SJSA1 (cell line): ENCODE measurements at regions not wholly inside any gene's neighbourhood (a gene's known extent, or its start where the extent isn't known, plus 50 kb on each side); places are given as distances from the start of the nearest gene placed in this dataset.

Source experiments
- DNase-seq, 2 experiments: peaks; one replicate each; pipeline ENCODE4 v3.0.0-alpha.2; 2015 to 2020; ENCODE audit warnings: low spot score in 2 of 2, low read depth in 1 of 2
- H3K27ac ChIP-seq: fragments of 250-450 bp; sonication (Bioruptor Pico); 2 replicates; pipeline ENCODE4 v1.5.1; 2020; ENCODE audit warnings: mild to moderate bottlenecking, moderate library complexity
- H3K27me3 ChIP-seq: fragments of 250-450 bp; sonication (Bioruptor Pico); replicated peaks from 2 replicates; pipeline ENCODE4 v1.5.1; 2020; ENCODE audit warnings: mild to moderate bottlenecking, moderate library complexity
- H3K36me3 ChIP-seq: fragments of 250-450 bp; sonication (Bioruptor Pico); 2 replicates; pipeline ENCODE4 v1.5.1; 2020; ENCODE audit warnings: mild to moderate bottlenecking
- H3K4me1 ChIP-seq: fragments of 250-450 bp; sonication (Bioruptor Pico); replicated peaks from 2 replicates; pipeline ENCODE4 v1.6.1; 2021; ENCODE audit warnings: mild to moderate bottlenecking
- H3K4me3 ChIP-seq: fragments of 250-450 bp; sonication (Bioruptor Pico); 2 replicates; pipeline ENCODE4 v1.5.1; 2020; ENCODE audit warnings: mild to moderate bottlenecking
- H3K9me3 ChIP-seq: fragments of 250-450 bp; sonication (Bioruptor Pico); replicated peaks from 2 replicates; pipeline ENCODE4 v1.5.1; 2020; ENCODE audit warnings: mild to moderate bottlenecking

GRCh38 chr18:47737956-47738355 lies 192.5 kb downstream of the SMAD2 start:
- Histone ChIP-seq H3K36me3 (no peaks in the 10 kb centered on the region), H3K9me3 (no peaks in the 10 kb centered on the region)

GRCh38 chr18:47737198-47737830 lies 193.1 kb downstream of the SMAD2 start:
- peak in 1 of 2 experiments; percentile 28 for DNase-seq
- H3K36me3 ChIP-seq: no peaks in the 10 kb centered on the region
- H3K27ac ChIP-seq: no peak overlapping the region
- no peaks in the 10 kb centered on the region for H3K4me1 ChIP-seq
- H3K27me3 ChIP-seq: peaks cover 13% of the 10 kb centered on the region
- H3K9me3 ChIP-seq: no peaks in the 10 kb centered on the region
- no peak overlapping the region for H3K4me3 ChIP-seq

More at GRCh38 chr18:47737956-47738355, 192.5 kb downstream of the SMAD2 start:
- peaks cover 13% of the 10 kb centered on the region for H3K27me3 ChIP-seq
- H3K4me1 ChIP-seq: no peaks in the 10 kb centered on the region
- peak in 1 of 2 experiments; percentile 22 for DNase-seq
- H3K4me3 ChIP-seq: no peak overlapping the region
- H3K27ac ChIP-seq: no peak overlapping the region

GRCh38 chr18:47736376-47737140 lies 193.9 kb downstream of the SMAD2 start:
- Histone ChIP-seq H3K4me3 (no peak overlapping the region), H3K36me3 (no peaks in the 10 kb centered on the region), H3K4me1 (no peaks in the 10 kb centered on the region), H3K9me3 (no peaks in the 10 kb centered on the region), H3K27ac (no peak overlapping the region), H3K27me3 (peaks cover 13% of the 10 kb centered on the region)
- DNase-seq: peak in 1 of 2 experiments; percentile 15

DNA sequence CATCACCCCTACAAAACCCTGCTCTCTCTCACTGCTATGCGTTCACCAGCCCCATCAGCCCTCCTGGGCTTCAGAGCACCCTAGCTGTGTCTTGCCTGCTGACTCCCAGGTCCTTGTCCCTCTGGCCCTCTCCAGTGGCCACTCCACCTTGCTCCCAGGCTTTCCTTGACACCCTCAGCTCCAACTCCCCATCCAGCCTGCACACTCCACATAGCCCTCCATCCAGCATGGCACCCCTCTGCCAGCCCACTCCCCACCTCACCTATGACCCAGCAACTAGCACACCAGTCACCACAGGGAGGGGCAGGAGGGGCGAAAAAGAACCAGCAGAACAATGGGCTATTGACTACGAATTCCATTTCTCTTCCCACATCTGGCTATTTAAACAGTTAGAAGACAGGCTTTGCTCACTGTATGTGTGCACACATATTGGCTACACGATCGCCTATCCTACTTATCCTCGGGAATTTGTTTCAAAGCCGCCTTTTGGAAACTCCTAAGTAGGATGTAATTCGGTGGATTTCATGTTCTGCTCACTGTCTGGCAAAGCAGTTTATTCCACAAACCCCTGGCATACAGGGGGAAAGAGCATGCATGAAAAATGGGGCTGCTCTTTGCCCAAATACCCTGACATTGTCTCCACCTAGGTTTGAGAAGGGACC lies 195.3 kb downstream of the SMAD2 start:
- Histone ChIP-seq H3K36me3 (no peaks in the 10 kb centered on the region), H3K9me3 (no peaks in the 10 kb centered on the region), H3K27ac (no peak overlapping the region), H3K27me3 (peaks cover 13% of the 10 kb centered on the region), H3K4me1 (no peaks in the 10 kb centered on the region), H3K4me3 (no peak overlapping the region)
- DNase-seq: no peak

GRCh38 chr18:47731276-47731675 lies 199.2 kb downstream of the SMAD2 start:
- H3K27ac ChIP-seq: no peak overlapping the region
- H3K4me1 ChIP-seq: no peaks in the 10 kb centered on the region
- no peaks in the 10 kb centered on the region for H3K9me3 ChIP-seq
- no peaks in the 10 kb centered on the region for H3K36me3 ChIP-seq
- no peak for DNase-seq
- no peak overlapping the region for H3K4me3 ChIP-seq
- H3K27me3 ChIP-seq: peaks cover 8% of the 10 kb centered on the region

DNA sequence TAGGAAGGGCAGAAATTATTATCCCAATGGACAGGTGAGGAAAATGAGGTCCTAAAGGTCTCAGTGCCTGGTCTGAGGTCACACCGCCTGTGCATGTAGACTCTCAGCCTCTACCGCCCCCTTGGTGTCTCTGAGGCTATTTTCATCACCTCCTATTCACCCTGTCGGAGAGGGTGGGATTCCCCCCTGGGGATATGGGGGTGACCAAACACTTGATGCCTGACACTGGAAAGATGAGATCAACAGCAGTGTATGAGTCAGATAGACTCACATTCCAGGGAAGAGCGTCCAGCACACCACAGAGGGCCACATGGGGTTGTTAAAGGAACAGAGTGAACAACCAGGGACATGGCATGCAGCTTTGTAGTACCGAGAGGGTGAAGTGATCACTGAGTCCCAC lies 199.7 kb downstream of the SMAD2 start:
- H3K36me3 ChIP-seq: no peaks in the 10 kb centered on the region
- no peak overlapping the region for H3K4me3 ChIP-seq
- H3K9me3 ChIP-seq: no peaks in the 10 kb centered on the region
- peak in 1 of 2 experiments; percentile 4 for DNase-seq
- H3K4me1 ChIP-seq: no peaks in the 10 kb centered on the region
- H3K27me3 ChIP-seq: peaks cover 7% of the 10 kb centered on the region
- H3K27ac ChIP-seq: no peak overlapping the region

GRCh38 chr18:47729356-47729755 lies 201.1 kb downstream of the SMAD2 start:
- Histone ChIP-seq H3K4me3 (no peak overlapping the region), H3K27ac (no peak overlapping the region), H3K9me3 (no peaks in the 10 kb centered on the region), H3K4me1 (no peaks in the 10 kb centered on the region), H3K36me3 (no peaks in the 10 kb centered on the region), H3K27me3 (no peaks in the 10 kb centered on the region)
- DNase-seq: no peak

GRCh38 chr18:47728921-47729320 lies 201.5 kb downstream of the SMAD2 start:
- H3K9me3 ChIP-seq: no peaks in the 10 kb centered on the region
- no peaks in the 10 kb centered on the region for H3K4me1 ChIP-seq
- no peak for DNase-seq
- H3K4me3 ChIP-seq: no peak overlapping the region
- H3K27me3 ChIP-seq: no peaks in the 10 kb centered on the region
- no peak overlapping the region for H3K27ac ChIP-seq
- H3K36me3 ChIP-seq: no peaks in the 10 kb centered on the region

DNA sequence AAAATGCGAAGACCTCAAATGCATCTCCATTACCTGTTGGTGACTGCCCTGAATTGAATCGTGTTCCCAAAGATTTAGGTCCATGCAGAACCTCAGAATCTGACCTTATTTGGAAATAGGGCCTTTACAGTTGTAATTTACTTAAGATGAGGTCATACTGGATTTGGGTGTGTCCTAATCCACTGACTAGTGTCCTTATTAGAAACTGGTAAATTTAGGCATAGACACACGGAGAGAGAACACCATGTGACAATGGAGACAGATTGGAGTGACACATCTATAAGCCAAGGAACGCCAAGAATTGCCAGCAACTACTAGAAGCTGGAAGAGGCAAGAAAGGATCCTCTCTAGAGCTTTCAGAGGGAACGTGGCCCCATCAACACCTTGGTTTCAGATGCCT lies 203.1 kb downstream of the SMAD2 start:
- H3K4me3 ChIP-seq: no peak overlapping the region
- H3K27ac ChIP-seq: no peak overlapping the region
- no peaks in the 10 kb centered on the region for H3K9me3 ChIP-seq
- no peak for DNase-seq
- H3K27me3 ChIP-seq: no peaks in the 10 kb centered on the region
- no peaks in the 10 kb centered on the region for H3K36me3 ChIP-seq
- no peaks in the 10 kb centered on the region for H3K4me1 ChIP-seq

- no peak for DNase-seq
- no peak overlapping the region for H3K4me3 ChIP-seq
- H3K27ac ChIP-seq: no peak overlapping the region
- H3K9me3 ChIP-seq: no peaks in the 10 kb centered on the region
- no peaks in the 10 kb centered on the region for H3K36me3 ChIP-seq
- H3K27me3 ChIP-seq: no peaks in the 10 kb centered on the region
- no peaks in the 10 kb centered on the region for H3K4me1 ChIP-seq
Observed at GRCh38 chr18:47726550-47726949, 203.9 kb downstream of the SMAD2 start.

GRCh38 chr18:47725656-47726055 lies 204.8 kb downstream of the SMAD2 start:
- H3K4me3 ChIP-seq: no peak overlapping the region
- H3K36me3 ChIP-seq: no peaks in the 10 kb centered on the region
- H3K9me3 ChIP-seq: no peaks in the 10 kb centered on the region
- no peak overlapping the region for H3K27ac ChIP-seq
- H3K4me1 ChIP-seq: no peaks in the 10 kb centered on the region
- no peak for DNase-seq
- no peaks in the 10 kb centered on the region for H3K27me3 ChIP-seq

DNA sequence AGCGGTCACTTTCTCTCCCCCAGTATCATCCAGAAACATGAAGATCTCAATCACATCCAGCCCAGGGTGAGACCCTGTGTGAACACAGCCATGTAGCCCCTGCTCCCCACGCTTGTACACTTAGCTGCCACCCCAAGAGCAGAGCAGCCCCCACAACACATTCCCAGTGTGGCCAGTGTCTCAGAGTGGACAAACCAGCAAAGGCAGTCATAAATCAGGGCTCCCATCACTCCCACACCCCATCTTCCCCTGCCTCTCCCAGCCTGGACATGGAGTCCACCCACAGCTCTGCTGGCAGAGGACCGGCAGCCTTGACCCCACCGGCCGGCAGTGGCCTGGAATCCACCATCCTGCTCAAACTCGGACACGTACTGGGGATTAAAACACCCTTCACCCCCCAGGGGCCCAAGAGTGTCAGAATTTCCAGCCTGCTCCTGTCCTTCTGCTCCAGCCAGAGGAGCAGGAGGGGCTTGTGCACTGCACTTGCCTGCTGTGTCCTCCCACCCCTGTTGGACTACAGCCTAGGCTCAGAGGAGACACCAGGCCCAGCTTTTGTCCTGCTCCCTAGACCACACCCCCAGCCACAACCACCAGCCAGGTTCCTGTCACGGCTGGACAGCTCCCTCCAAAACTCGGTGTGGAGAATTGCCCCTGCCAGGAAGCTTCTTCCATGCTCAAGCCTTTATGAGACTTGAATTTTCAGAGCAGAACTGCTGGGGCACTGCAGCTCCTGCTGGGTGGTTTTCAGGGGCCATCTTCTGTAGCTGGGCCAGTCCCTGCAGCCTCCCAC lies 206.1 kb downstream of the SMAD2 start:
- no peaks in the 10 kb centered on the region for H3K9me3 ChIP-seq
- no peaks in the 10 kb centered on the region for H3K27me3 ChIP-seq
- H3K4me1 ChIP-seq: no peaks in the 10 kb centered on the region
- no peaks in the 10 kb centered on the region for H3K36me3 ChIP-seq
- no peak overlapping the region for H3K27ac ChIP-seq
- no peak for DNase-seq
- H3K4me3 ChIP-seq: no peak overlapping the region

DNA sequence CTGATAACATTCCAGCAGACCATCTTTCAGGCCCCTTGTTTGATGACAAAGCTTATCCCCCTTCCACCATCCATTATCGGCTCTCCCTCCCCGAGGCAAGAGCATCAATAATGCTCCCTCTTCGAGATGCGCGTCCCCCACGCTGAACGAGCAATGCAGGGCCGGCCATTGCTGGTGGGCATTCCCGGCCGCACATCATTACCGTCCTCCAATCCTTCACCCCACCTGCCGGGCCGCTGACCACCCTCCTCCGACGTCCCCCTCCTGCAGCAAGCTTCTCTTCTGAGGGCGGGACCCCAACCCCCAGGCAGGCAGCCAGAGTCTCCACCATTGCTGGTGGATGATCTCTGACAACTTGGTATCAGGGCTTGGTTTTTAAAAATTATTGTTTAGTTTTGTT lies 208.6 kb downstream of the SMAD2 start:
- Histone ChIP-seq H3K27me3 (no peaks in the 10 kb centered on the region), H3K4me3 (no peak overlapping the region), H3K36me3 (no peaks in the 10 kb centered on the region), H3K4me1 (no peaks in the 10 kb centered on the region), H3K9me3 (no peaks in the 10 kb centered on the region), H3K27ac (no peak overlapping the region)
- DNase-seq: no peak
